ENCODE measurements at regions not wholly inside any gene's neighbourhood (a gene's known extent, or its start where the extent isn't known, plus 50 kb on each side); places are given as distances from the start of the nearest gene placed in this dataset.

- TF ChIP-seq, protein P1, sequence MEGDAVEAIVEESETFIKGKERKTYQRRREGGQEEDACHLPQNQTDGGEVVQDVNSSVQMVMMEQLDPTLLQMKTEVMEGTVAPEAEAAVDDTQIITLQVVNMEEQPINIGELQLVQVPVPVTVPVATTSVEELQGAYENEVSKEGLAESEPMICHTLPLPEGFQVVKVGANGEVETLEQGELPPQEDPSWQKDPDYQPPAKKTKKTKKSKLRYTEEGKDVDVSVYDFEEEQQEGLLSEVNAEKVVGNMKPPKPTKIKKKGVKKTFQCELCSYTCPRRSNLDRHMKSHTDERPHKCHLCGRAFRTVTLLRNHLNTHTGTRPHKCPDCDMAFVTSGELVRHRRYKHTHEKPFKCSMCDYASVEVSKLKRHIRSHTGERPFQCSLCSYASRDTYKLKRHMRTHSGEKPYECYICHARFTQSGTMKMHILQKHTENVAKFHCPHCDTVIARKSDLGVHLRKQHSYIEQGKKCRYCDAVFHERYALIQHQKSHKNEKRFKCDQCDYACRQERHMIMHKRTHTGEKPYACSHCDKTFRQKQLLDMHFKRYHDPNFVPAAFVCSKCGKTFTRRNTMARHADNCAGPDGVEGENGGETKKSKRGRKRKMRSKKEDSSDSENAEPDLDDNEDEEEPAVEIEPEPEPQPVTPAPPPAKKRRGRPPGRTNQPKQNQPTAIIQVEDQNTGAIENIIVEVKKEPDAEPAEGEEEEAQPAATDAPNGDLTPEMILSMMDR (conservative IDR thresholded peaks at IDR 0.05), result no peak
- no peak for TF ChIP-seq EZH2 (IDR thresholded peaks at IDR 0.05; ENCODE audit: low read depth)
- Histone ChIP-seq H3K9me2 (ENCODE audit: insufficient read depth) (no peaks in the 10 kb centered on the region), H3F3A (ENCODE audit: insufficient read depth, low read depth) (no peaks in the 10 kb centered on the region), H2AFZ (no peak overlapping the region), H3K36me3 (ENCODE audit: low read depth) (no peaks in the 10 kb centered on the region), H3K27ac (no peak overlapping the region), H3K4me2 (no peak overlapping the region), H3K4me1 (replicated peaks; ENCODE audit: insufficient read depth) (no peaks in the 10 kb centered on the region), H3K4me3 (no peak overlapping the region), H4K20me1 (ENCODE audit: insufficient read depth) (no peaks in the 10 kb centered on the region), H3K27me3 (ENCODE audit: insufficient read depth, low read depth) (no peaks in the 10 kb centered on the region), H3K79me2 (ENCODE audit: low read depth) (no peaks in the 10 kb centered on the region), H3K9me3 (ENCODE audit: insufficient read depth, low read depth) (no peaks in the 10 kb centered on the region)
- intact Hi-C loops (cut with micrococcal nuclease; ENCODE audit: unreplicated experiment), result no loop called here
- CTCF ChIA-PET, result no interaction called here
- DNase-seq, result no peak
- no TSS peak for BruUV-seq (replicated peaks)
- POLR2A ChIA-PET (ENCODE audit: unreplicated experiment), result interaction anchor here (0.6 kb wide), 1 partner anchor 232 kb away, joined by 4 read pairs; no protein-coding TSS in a partner anchor
Observed at GRCh38 chr4:14863418-14864364, 138.6 kb upstream of the CPEB2 start.

DNA sequence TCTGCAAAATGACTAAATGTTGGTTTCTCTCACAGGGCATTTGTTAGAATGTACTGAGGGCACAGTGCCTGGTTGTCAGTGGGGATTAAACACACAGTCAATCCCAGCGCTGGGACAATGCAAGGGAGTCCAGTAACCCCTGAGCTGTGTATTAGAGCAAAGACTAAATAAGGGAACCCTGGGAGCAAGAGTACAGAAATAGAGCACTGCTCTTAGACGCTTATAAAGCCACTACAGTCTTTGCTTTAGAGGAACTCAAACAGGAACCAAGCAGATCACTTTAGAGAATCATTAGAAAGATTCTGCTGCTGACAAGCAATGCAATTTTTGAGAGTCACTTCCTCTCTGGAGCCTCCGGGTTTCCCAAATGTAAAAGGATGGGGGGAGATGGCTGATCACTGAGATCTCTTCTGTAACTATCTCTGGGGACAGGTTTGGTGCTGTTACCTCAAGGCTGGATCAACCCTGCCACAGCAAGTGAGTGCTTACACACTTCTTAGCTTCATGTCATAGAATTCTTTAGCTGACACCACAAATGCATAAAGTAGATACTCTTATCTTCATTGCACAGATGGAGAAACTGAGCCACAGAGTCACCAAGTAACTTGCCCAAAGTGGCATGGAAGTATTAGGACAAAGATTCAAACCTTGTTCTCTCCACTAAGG, 137.8 kb upstream of the CPEB2 start:
- Histone ChIP-seq H3F3A (ENCODE audit: insufficient read depth, low read depth) (no peaks in the 10 kb centered on the region), H3K9me2 (ENCODE audit: insufficient read depth) (no peaks in the 10 kb centered on the region), H3K9me3 (ENCODE audit: insufficient read depth, low read depth) (no peaks in the 10 kb centered on the region), H3K27ac (no peak overlapping the region), H3K36me3 (ENCODE audit: low read depth) (no peaks in the 10 kb centered on the region), H3K4me1 (replicated peaks; ENCODE audit: insufficient read depth) (no peaks in the 10 kb centered on the region), H3K4me3 (no peak overlapping the region), H3K4me2 (no peak overlapping the region), H4K20me1 (ENCODE audit: insufficient read depth) (no peaks in the 10 kb centered on the region), H2AFZ (no peak overlapping the region), H3K79me2 (ENCODE audit: low read depth) (no peaks in the 10 kb centered on the region), H3K27me3 (ENCODE audit: insufficient read depth, low read depth) (no peaks in the 10 kb centered on the region)
- no peak for DNase-seq
- no TSS peak for BruUV-seq (replicated peaks)
- ChIA-PET CTCF (no interaction called here), POLR2A (ENCODE audit: unreplicated experiment) (no interaction called here)
- TF ChIP-seq EZH2 (IDR thresholded peaks at IDR 0.05; ENCODE audit: low read depth), result no peak
- TF ChIP-seq, protein P1 (conservative IDR thresholded peaks at IDR 0.05), result no peak
- intact Hi-C loops (cut with micrococcal nuclease; ENCODE audit: unreplicated experiment), result no loop called here

DNA sequence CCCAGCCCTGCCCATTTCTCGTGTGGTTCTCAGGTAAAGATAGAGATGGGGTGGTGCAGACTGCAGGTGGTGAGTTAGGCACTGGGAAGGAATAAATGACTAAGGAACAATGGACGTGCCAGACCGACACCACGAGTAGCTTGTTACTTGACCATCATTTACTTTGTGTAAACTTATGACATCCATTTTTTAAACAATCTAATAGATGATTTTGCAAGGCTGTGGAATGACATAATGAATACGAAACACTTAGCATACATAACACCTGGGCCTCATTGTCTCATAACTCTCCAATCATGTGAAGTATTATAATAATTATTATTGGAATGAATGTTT, 137.3 kb upstream of the CPEB2 start:
- POLR2A ChIA-PET (ENCODE audit: unreplicated experiment), result no interaction called here
- Histone ChIP-seq H3K27ac (no peak overlapping the region), H3K9me2 (ENCODE audit: insufficient read depth) (no peaks in the 10 kb centered on the region), H3K4me2 (no peak overlapping the region), H3K4me1 (replicated peaks; ENCODE audit: insufficient read depth) (no peaks in the 10 kb centered on the region), H3K4me3 (no peak overlapping the region), H3K9me3 (ENCODE audit: insufficient read depth, low read depth) (no peaks in the 10 kb centered on the region), H3K27me3 (ENCODE audit: insufficient read depth, low read depth) (no peaks in the 10 kb centered on the region), H3K79me2 (ENCODE audit: low read depth) (no peaks in the 10 kb centered on the region), H3F3A (ENCODE audit: insufficient read depth, low read depth) (no peaks in the 10 kb centered on the region), H2AFZ (no peak overlapping the region), H4K20me1 (ENCODE audit: insufficient read depth) (no peaks in the 10 kb centered on the region), H3K36me3 (ENCODE audit: low read depth) (no peaks in the 10 kb centered on the region)
- no peak for DNase-seq
- TF ChIP-seq, protein P1 (conservative IDR thresholded peaks at IDR 0.05), result no peak
- TF ChIP-seq EZH2 (IDR thresholded peaks at IDR 0.05; ENCODE audit: low read depth), result no peak
- intact Hi-C loops (cut with micrococcal nuclease; ENCODE audit: unreplicated experiment), result no loop called here
- CTCF ChIA-PET, result no interaction called here
- no TSS peak for BruUV-seq (replicated peaks)
